ENCODE measurements at regions not wholly inside any gene's neighbourhood (a gene's known extent, or its start where the extent isn't known, plus 50 kb on each side); places are given as distances from the start of the nearest gene placed in this dataset.

- TF ChIP-seq CTCF (IDR thresholded peaks at IDR 0.05), result no peak
- TF ChIP-seq ZFX (IDR thresholded peaks at IDR 0.05; ENCODE audit: borderline replicate concordance), result no peak
- no peak overlapping the region for H3K27ac ChIP-seq
Observed at GRCh38 chr3:30199855-30200254, 406.5 kb upstream of the TGFBR2 start.

DNA sequence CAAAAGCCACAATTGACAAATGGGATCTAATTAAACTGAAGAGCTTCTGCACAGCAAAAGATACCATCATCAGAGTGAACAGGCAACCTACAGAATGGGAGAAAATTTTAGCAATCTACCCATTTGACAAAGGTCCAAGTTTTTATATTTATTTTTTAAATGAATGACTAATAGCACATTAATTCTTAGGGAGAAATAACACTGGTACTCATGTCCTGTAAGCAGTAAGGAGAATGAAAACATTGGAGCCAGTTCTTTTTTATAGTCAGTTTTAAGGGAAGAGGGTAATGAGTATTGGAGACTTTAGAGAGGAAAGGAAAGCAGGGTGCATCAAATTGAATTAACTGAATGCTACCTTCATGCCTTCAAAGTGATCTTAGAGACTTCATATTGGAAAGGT is 404.7 kb upstream of the TGFBR2 start:
- no peak overlapping the region for H3K27ac ChIP-seq
- TF ChIP-seq ZFX (IDR thresholded peaks at IDR 0.05; ENCODE audit: borderline replicate concordance), result no peak
- TF ChIP-seq CTCF (IDR thresholded peaks at IDR 0.05), result no peak

- no peak for TF ChIP-seq ZFX (IDR thresholded peaks at IDR 0.05; ENCODE audit: borderline replicate concordance)
- TF ChIP-seq CTCF (IDR thresholded peaks at IDR 0.05), result no peak
- no peak overlapping the region for H3K27ac ChIP-seq
Observed at GRCh38 chr3:30203301-30203700, 403.1 kb upstream of the TGFBR2 start.

- no peak overlapping the region for H3K27ac ChIP-seq
- TF ChIP-seq ZFX (IDR thresholded peaks at IDR 0.05; ENCODE audit: borderline replicate concordance), result no peak
Observed at GRCh38 chr3:30204126-30204525, 402.3 kb upstream of the TGFBR2 start.

DNA sequence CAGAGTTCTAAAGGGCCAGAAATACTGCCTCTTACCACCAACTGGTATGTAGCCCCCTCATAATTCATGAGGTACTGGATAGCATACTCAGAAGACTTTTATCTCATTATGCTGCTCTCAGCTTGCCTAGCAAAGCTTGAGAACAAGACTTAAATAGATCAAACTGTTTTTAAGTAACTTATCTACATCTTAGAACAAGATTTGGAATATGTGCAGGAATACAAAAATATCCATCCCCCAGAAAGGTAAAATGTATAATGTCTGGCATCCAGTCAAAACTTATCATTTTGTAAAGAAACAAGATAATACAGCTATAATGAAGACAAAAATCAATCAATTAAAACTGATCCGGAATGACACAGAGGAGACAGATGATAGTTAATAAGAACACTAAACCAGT is 400.4 kb upstream of the TGFBR2 start:
- no peak for TF ChIP-seq CTCF (IDR thresholded peaks at IDR 0.05)
- no peak for TF ChIP-seq ZFX (IDR thresholded peaks at IDR 0.05; ENCODE audit: borderline replicate concordance)
- H3K27ac ChIP-seq, result no peak overlapping the region

GRCh38 chr3:30221619-30222018 is 384.8 kb upstream of the TGFBR2 start:
- H3K27ac ChIP-seq, result no peak overlapping the region
- no peak for TF ChIP-seq ZFX (IDR thresholded peaks at IDR 0.05; ENCODE audit: borderline replicate concordance)
- TF ChIP-seq CTCF (IDR thresholded peaks at IDR 0.05), result no peak

DNA sequence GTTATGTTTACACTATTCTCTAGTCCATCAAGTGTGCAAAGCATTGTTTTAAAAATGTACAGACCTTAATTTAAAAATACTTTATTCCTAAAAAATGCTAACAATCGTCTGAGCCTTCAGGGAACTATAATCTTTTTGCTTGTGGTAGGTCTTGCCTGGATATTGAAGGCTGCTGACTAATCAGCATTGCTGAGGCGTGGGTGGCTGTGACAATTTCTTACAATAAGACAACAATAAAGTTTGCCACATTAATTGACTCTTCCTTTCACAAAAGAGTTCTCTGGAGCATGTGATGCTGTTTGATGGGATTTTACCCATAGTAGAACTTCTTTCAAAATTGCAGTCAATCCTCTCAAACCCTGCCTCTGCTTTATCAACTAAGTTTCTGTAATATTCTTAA is 384.0 kb upstream of the TGFBR2 start:
- TF ChIP-seq ZFX (IDR thresholded peaks at IDR 0.05; ENCODE audit: borderline replicate concordance) (no peak), CTCF (IDR thresholded peaks at IDR 0.05) (no peak)
- no peak overlapping the region for H3K27ac ChIP-seq

DNA sequence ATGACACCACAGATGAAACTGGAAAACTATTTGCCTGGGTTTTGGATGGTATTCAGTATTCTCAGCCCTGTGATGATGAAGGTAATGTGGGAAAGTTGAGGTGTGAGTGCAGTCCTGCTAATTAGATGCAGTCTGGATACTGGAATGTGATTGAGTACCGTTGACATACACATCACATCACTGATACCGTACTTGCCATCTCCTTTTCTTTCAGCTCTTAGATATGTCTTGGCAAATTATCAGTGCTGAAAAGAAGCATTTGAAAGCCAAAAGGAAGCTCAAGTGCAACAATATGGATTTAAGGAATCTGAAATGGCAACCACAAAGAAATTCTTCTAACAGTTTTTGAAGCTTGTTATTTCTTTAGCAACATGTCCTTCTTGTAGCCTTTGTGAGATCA is 381.4 kb upstream of the TGFBR2 start:
- no peak overlapping the region for H3K27ac ChIP-seq
- no peak for TF ChIP-seq CTCF (IDR thresholded peaks at IDR 0.05)
- no peak for TF ChIP-seq ZFX (IDR thresholded peaks at IDR 0.05; ENCODE audit: borderline replicate concordance)

Data from 22Rv1 (cell line).